ENCODE measurements at regions not wholly inside any gene's neighbourhood (a gene's known extent, or its start where the extent isn't known, plus 50 kb on each side); places are given as distances from the start of the nearest gene placed in this dataset.

DNA sequence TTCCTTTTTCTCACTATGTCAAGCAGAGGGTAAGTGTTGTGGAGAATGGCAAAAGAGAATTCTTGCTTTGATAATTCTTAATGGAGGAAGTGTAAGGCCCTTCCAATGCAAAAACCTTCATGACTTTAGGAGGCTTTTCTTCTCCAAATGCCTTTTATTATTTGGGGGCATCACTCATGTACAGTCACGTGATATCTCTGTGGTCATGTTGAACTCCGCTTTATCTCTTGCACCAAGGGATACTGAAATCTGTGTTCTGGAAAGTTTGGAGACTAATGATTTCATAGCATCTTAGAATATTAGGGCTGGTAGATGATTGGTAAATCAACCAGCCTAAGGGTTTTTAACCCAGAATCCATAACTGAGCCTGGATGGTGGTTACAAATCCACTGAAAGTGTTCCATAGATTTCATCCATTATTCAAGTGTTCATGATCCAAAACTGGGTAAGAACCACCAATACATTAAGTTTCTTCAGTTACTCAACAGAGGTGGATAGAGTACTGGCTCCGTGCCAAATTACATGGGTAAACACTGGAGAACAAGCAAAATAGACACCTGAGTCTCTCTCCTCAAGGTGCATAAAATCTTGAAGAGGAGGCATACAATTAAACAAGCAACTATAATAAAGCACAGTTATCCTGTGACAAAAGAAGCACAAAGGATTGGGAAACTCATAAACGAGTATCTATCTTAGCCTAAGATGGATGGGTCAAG is 169.6 kb upstream of the EPHA4 start:
- TF ChIP-seq EP300 (IDR thresholded peaks at IDR 0.05; ENCODE audit: borderline replicate concordance): no peak
- TF ChIP-seq, protein P1, sequence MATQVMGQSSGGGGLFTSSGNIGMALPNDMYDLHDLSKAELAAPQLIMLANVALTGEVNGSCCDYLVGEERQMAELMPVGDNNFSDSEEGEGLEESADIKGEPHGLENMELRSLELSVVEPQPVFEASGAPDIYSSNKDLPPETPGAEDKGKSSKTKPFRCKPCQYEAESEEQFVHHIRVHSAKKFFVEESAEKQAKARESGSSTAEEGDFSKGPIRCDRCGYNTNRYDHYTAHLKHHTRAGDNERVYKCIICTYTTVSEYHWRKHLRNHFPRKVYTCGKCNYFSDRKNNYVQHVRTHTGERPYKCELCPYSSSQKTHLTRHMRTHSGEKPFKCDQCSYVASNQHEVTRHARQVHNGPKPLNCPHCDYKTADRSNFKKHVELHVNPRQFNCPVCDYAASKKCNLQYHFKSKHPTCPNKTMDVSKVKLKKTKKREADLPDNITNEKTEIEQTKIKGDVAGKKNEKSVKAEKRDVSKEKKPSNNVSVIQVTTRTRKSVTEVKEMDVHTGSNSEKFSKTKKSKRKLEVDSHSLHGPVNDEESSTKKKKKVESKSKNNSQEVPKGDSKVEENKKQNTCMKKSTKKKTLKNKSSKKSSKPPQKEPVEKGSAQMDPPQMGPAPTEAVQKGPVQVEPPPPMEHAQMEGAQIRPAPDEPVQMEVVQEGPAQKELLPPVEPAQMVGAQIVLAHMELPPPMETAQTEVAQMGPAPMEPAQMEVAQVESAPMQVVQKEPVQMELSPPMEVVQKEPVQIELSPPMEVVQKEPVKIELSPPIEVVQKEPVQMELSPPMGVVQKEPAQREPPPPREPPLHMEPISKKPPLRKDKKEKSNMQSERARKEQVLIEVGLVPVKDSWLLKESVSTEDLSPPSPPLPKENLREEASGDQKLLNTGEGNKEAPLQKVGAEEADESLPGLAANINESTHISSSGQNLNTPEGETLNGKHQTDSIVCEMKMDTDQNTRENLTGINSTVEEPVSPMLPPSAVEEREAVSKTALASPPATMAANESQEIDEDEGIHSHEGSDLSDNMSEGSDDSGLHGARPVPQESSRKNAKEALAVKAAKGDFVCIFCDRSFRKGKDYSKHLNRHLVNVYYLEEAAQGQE (IDR thresholded peaks at IDR 0.05; ENCODE audit: low read depth): no peak
- TF ChIP-seq TAF1 (IDR thresholded peaks at IDR 0.05; ENCODE audit: low read depth): no peak
- no peak for TF ChIP-seq NFIC (IDR thresholded peaks at IDR 0.05)
- no peak for TF ChIP-seq ZBTB7A (IDR thresholded peaks at IDR 0.05; ENCODE audit: low read depth)
- TF ChIP-seq CEBPB (IDR thresholded peaks at IDR 0.05): no peak
- no peak for TF ChIP-seq RAD21 (IDR thresholded peaks at IDR 0.05; ENCODE audit: low read depth)
- TF ChIP-seq, protein P2, sequence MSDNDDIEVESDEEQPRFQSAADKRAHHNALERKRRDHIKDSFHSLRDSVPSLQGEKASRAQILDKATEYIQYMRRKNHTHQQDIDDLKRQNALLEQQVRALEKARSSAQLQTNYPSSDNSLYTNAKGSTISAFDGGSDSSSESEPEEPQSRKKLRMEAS (IDR thresholded peaks at IDR 0.05): no peak
- TF ChIP-seq TCF12 (IDR thresholded peaks at IDR 0.05; ENCODE audit: low read depth): no peak
- TF ChIP-seq USF1 (IDR thresholded peaks at IDR 0.05): no peak
- TF ChIP-seq FOXM1 (IDR thresholded peaks at IDR 0.05; ENCODE audit: borderline replicate concordance, low read depth): no peak
- no peak for TF ChIP-seq TEAD4 (IDR thresholded peaks at IDR 0.05)
- TF ChIP-seq EGR1 (IDR thresholded peaks at IDR 0.05): no peak
- no peak for TF ChIP-seq YY1 (IDR thresholded peaks at IDR 0.05; ENCODE audit: low read depth)

DNA sequence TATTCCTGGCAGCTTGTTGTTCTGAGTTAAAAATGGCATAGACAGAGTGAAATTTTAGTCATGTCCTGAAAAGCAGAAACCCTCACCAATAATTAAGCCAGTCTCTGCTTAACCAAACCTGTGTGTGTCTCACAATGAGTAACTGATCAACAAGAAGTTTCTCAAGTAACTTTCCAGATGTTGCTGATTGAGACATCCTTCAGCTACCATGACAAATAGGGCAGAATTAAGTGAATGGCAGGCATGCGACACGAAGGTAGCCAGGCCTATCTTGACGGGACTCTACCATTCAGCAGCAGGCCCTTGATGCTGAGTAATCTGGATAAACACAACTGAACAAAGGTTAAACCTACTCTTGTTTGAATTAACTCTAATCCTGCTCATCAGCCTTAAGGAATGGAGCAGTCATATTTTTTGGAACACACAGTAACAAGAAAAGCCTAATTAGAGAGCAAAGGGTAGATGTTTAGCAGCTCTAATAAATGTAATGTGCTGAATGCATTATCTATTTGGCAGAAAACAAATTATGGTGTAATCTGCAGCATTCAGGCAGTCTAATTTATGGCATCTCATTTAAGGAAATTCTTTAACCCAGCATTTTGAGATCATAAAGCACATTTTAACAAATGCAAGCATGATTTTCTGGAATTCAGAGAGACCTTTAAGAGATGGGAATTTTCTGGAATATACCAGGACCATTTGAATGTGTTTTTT is 159.5 kb upstream of the EPHA4 start:
- TF ChIP-seq TEAD4 (IDR thresholded peaks at IDR 0.05) (no peak), RAD21 (IDR thresholded peaks at IDR 0.05; ENCODE audit: low read depth) (no peak), TAF1 (IDR thresholded peaks at IDR 0.05; ENCODE audit: low read depth) (no peak), NFIC (IDR thresholded peaks at IDR 0.05) (no peak), YY1 (IDR thresholded peaks at IDR 0.05; ENCODE audit: low read depth) (no peak), EGR1 (IDR thresholded peaks at IDR 0.05) (no peak), CEBPB (IDR thresholded peaks at IDR 0.05) (no peak), USF1 (IDR thresholded peaks at IDR 0.05) (no peak)
- TF ChIP-seq, protein P2 (IDR thresholded peaks at IDR 0.05): no peak
- TF ChIP-seq, protein P1 (IDR thresholded peaks at IDR 0.05; ENCODE audit: low read depth): no peak

- TF ChIP-seq TEAD4 (IDR thresholded peaks at IDR 0.05): no peak
Observed at GRCh38 chr2:221726894-221727513, 154.9 kb upstream of the EPHA4 start.

DNA sequence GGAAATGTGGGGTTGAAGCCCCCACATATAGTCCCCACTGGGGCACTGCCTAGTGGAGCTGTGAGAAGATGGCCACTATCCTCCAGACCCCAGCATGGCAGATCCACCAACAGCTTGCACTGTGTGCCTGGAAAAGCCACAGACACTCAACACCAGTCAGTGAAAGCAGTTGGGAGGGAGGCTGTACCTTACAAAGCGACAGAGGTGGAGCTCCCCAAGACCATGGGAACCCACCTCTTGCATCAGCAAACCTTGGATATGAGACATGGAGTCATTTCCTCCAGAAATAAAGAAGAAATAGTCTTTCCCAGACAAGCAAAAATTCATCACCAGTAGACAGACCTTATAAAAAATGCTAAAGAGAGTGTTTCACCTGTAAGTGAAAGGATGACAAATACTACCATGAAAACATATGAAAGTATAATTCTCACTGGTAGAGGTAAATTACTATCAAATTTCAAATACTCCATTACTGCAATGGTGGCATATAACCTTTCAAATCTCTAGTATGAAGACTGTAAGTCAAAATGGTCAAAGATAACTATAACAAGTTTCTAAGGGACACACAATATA is 152.6 kb upstream of the EPHA4 start:
- TF ChIP-seq YY1 (IDR thresholded peaks at IDR 0.05; ENCODE audit: low read depth) (no peak), FOXM1 (IDR thresholded peaks at IDR 0.05; ENCODE audit: borderline replicate concordance, low read depth) (no peak), CREB1 (IDR thresholded peaks at IDR 0.05; ENCODE audit: low read depth) (no peak), TEAD4 (IDR thresholded peaks at IDR 0.05) (no peak), TAF1 (IDR thresholded peaks at IDR 0.05; ENCODE audit: low read depth) (no peak), ZBTB7A (IDR thresholded peaks at IDR 0.05; ENCODE audit: low read depth) (no peak), EGR1 (IDR thresholded peaks at IDR 0.05) (no peak)
- TF ChIP-seq, protein P2 (IDR thresholded peaks at IDR 0.05): no peak

Data from Ishikawa (cell line).